Stimulated activated CD4-positive, alpha-beta T cell treated with anti-CD3 and anti-CD28 coated beads, Interleukin-15, amount 100 ng/mL, for 48 hours (primary cell): ENCODE measurements at regions not wholly inside any gene's neighbourhood (a gene's known extent, or its start where the extent isn't known, plus 50 kb on each side); places are given as distances from the start of the nearest gene placed in this dataset.
"Not testable (repeated sequence)": the region's sequence is repeated elsewhere in the genome, so short reads cannot be mapped to it uniquely, and the experiment has no call there.

Experiments used
- DNase-seq, 2 donors: peaks; one replicate each; pipeline ENCODE4 v3.0.0-alpha.2; 2020; ENCODE audit warnings: low read depth in 2 of 2

DNA sequence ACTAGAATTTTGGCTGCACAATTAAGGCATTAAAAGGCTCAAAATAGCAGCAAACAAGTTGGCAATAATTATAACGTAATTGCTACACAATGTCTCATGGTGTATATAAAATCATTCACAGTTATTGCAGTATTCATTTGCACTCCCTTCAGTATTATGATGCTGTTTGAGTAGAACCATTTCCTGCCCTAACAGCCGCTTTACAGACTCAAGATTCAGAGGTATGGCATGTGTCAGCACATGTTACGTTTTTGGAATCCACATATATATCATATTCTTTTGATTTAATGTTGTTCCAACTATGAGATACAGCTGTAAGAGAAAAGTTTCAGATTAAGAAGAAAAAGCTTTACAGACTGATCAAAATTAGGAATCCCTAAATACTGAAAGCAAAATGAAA, 56.3 kb upstream of the NCKAP5 start:
- DNase-seq: no peak

DNA sequence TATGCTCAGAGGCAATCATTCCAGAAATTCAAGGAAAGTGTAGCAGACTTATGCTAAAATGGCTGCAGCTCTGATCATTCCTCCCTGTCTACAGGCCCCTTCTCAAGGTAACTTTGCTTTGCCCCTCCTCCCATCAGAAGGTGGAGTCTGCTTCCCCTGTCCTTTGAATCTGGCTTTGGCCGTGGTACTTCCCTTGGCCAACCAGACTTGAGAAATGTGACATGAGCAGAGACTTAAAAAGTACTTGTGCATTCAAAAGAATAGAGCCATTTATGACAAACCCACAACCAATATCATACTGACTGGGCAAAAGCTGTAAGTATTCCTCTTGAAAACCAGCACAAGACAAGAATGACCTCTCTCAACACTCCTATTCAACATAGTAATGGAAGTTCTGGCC, 59.5 kb upstream of the NCKAP5 start:
- DNase-seq: no peak

DNA sequence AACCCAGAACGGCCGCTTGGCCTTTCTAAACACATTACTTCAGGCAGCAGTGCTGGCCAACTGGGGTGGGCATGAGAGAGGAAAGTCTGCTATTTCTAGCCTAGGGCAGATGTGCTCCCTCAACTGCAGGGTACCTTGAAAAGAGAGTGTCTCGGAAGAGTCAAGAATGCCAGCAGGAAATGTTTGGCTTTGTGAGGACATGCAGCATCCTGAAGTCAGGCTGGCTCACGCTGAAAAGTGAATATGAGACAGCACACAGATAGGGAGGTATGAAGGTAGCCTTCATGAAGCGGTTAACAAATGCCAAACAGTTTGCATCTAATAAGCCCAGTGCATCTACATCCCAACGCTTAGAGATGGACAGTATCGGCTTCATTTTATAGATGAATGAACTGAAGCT, 65.0 kb upstream of the NCKAP5 start:
- no peak for DNase-seq

DNA sequence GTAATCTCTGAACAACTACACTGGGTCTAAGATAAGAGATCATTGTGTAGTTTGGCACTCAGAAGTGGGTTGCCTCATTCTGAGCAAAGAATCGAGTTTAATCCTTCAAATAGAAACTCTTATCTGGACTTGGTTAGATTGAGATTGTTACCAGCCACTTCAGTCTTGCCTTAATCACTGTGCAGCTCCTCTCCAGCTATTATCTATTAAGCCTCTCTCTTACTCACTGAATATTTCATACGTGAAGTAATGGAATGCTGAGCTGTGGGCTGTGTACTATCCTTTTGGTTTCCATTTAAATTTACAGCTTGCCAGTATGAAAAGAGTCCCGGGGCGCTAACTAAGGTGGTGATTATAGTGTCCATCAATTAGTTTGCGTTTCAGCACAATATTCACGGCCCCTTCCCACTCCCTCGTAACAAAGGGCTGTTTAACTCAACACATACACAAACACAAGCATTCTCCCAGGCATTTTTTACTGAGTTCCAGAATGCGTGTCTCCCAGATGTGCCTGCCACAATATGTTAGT, 65.7 kb upstream of the NCKAP5 start:
- DNase-seq: no peak

DNA sequence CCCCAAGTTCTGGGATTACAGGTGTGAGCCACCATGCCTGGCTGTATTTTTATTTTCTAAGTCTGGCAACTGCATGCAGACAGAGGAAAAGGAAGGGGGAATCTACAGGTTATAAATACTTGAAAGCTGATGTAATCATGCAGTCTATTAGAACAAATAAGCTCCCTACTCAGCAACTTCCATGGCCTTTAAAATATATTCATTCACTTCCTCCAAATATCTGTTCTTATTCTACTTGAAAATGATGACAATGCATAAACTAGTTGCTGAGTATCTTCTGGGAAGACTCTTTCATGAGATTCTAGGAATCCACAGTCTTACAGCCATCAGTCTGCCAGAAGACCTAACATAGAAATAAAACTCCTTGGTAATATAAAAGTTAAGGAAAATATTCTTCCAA, 66.9 kb upstream of the NCKAP5 start:
- no peak for DNase-seq

DNA sequence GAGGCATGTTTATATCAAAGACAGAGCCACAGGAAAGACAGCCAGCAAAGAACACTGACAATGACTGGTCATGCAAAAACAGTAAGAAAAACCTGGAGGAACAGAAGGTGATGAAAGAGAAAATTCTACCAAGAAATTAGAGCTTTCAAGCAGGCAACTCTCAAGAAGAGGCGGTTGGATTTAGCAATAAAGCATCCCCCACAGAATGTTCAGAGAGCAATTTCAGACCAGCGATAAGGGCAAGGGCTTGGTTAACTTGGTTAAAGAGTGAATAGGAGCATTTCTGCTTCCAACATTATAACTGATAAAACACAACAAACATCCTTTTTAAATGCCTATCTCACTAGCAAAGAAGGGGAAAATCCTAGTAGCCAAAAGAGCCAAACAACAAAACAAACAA, 68.0 kb upstream of the NCKAP5 start:
- DNase-seq: no peak

DNA sequence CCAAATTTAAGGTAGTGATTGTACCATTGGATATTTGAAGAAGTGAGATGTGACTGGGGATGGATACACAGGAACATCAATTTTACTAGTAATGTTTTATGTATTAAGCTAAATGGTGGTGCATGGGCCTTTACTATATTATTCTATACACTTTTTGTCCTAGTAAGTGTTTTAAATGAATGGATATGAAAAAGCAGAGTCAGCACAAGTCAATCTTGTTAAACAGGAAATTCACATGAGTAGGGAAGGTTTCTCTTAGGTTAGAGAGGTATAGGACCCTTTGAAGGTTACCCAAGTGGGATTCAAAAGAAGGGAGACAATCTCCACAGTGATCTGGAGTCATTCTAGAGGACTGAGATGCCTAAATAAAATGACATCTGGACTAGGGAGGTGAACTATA, 71.8 kb upstream of the NCKAP5 start:
- no peak for DNase-seq

DNA sequence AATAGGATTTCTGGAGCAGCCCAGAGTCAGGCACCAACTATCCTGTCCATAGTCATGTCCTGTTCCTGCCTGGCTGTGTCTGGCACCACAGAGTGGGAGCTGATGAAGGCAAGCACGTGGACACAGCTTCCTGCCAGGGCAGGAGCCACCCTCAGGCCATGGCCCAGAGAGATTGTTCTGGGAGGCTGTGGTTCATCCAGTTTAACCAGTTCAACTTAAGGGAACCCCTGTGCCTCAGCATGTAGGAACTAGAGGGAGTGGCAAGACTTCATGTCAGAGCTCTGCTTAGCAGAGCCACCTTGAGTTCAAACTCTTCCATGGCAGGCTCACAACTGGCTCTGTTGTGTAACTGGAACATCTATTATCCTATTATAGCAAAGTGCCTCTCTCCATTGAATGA, 73.2 kb upstream of the NCKAP5 start:
- DNase-seq: no peak

DNA sequence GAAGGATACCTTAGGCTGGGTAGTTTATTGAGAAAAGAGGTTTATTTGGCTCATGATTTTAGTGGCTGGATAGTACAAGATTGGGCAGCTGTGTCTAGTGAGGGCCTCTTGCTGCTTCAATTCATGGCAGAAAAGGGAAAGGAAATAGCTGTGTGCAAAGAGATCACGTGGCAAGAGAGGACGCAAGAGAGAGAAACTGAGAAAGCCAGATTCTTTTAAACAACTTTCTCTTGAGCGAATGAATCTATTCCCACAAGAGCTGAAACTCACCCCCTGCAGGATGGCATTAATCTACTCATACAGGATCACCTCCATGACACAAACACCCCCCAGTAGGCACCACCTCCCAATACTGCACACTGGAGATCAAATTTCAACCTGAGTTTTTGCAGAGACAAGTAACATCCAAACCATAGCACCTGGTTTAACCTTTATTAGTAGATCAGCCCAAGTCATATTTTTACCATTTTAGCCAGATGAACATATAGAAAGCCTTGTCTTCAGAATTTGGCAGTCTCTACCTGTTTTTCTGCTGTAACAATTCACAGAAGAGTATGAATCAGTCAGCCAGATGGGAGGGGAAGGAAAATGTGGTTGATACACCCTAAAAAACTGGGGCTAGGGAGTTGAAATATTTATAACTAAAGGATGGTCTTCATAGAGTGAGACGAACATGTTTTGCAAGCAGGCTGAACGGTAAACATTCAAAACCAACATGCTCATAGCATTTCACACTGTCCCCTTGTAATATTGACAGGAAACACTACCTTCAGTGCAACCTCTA, 73.9 kb upstream of the NCKAP5 start:
- DNase-seq: no peak

DNA sequence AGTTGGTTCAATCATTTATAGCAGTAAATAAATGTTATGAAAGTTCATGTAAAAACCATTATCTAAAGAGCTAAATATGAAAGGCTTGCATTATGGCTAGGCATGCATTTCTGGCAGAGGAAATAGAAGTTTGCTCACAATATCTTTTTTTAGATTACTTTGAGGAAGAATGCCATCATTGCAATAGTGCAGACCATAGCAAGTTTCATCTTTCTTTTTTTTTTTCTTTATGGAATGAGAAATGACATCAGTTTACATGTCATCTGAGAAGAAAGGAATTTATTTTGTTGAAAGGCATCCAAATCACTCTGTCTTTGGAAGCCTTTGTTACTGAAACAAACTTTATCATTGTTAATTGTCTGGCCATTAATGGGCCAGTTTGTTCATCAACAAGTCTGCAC, 74.5 kb upstream of the NCKAP5 start:
- no peak for DNase-seq

DNA sequence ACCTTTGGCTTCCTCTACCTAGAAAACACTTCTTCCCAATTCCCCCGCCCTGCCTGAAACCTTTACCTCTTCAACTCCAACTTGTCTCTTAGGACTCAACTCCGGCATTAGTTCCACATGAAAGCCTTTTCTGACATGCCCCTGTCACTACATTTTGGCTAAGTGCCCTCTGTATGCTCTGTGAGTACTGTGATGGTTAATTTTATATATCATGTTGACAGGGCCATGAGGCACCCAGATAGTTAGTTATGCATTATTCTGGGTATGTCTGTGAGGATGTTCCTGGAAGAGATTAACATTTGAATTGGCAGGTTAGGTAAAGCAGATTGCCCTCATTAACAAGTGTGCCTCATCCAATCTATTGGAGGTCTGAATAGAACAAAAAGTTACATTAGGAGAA, 75.6 kb upstream of the NCKAP5 start:
- DNase-seq: no peak

DNA sequence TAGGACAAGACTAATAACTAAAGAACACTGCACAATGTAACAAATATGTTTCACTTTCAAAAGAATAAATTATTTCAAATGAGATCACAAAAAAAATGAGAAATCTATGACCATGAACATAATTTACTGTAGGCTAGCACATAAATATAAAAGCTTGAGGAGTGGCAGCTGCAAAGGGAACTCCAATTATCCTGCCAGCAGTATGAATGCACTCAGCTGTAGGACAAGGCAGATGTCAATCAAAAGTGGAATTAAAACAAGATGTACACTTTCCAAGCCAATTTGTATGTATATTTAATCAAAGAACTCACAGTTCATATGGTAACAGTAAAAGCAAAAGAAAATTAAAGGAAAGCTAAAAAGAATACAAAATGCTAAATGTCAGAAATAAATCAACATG, 76.6 kb upstream of the NCKAP5 start:
- no peak for DNase-seq

DNA sequence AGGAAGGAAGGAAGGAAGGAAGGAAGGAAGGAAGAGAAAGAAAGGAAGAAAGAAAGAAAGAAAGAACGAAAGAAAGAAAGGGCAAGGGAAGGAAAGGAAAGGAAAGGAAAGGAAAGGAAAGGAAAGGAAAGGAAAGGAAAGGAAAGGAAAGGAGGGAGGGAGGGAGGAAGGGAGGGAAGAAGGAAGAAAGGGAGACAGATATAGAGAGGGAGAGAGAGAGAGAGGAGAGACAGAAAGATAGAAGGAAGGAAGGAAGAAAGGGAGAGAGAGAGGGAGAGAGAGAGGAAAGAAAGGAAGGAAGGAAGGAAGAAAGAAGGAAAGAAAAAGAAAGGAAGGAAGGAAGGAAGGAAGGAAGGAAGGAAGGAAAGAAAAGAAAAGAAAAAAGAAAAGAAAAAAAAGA, 79.1 kb upstream of the NCKAP5 start:
- not testable (repeated sequence) for DNase-seq

DNA sequence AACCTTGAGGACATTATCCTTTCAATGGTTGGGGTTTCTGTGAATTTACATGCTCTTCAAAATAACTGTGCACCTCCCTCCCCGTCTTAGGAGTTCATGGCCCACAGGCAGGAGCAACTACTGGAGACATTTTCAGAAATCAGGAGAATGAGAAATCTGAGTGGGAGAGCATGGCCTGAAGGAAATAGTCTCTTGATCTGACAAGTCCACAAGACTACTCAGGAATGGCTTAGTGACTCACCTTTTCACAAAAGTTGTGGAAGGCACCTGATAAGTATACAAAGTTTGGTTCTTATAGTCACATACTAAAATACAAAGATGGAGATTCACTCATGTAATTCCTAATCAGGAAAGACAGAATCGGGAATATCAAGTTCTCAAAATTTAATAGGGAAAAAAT, 83.6 kb upstream of the NCKAP5 start:
- DNase-seq: no peak

DNA sequence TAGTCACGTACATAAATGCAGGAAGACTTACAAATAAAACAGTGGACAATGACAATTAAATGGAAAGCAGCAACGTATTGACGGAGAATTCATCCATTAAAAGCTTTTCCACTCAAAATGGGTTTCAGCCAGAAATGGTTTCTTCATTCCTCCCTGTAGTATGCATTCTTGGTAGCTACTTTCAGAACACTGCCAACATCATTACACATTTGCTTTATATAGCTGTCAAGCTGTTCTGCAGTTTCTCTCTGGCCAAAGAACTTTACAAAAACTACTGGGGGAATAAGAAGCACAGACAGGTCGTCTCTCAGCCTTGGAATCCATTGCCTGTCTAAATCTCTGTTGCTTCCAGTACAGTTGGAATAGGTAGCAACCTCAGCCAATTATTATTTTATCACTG, 84.1 kb upstream of the NCKAP5 start:
- DNase-seq: no peak

DNA sequence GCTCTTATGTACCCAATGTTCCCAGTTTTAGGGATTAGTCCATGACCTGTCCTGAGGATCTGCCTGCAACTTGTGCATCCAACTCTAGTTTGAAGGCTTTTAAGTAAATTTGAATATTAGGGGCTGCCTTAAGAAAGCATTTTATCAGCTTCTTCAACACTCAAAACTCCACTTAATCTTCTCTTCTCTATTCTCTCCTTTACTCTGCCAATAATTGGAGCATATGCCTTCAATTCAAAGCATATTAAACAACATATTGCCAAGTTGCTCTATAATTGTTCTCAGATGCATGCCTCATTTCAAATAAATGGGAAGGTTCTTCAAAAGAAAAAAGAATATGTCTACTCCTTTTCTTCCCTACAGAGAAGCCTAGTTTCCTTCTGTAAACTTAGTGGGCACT, 84.8 kb upstream of the NCKAP5 start:
- no peak for DNase-seq

DNA sequence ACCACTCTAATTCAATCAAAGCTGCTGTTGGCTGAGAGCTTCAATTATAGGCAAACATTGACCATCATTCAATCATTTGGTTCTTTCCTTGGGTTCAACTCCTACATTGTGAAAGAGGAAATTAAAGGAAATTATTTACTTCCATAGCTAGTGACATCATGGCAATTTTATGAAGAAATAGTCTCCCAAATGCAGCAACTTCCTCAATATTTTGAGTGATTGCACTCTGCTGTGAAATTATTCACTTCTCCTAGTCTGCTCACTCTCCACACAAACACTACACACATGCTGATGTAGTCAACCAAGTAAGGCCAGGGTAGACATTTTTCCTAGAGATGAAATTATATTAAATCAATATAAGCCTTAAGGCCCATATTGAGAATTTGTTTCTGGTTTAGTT, 86.7 kb upstream of the NCKAP5 start:
- no peak for DNase-seq

DNA sequence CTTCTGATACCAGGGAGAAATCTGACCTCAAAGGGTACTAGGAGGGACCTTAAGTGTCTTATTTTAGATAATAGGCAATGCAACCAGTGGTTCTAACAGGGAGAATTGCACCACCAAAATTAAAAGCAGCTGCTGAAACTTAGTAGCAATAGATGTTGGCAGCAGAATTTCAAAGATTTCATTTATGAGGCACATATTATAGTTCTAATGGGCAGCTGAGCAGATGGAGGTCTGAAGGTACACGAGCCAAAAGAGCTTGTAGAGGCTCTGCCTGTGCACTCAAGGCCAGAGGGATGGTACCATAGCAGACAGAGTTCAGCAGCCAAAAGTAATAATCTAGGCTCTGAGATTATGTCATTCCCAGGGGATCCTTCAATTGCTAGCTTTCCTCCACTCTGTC, 87.3 kb upstream of the NCKAP5 start:
- DNase-seq: no peak

DNA sequence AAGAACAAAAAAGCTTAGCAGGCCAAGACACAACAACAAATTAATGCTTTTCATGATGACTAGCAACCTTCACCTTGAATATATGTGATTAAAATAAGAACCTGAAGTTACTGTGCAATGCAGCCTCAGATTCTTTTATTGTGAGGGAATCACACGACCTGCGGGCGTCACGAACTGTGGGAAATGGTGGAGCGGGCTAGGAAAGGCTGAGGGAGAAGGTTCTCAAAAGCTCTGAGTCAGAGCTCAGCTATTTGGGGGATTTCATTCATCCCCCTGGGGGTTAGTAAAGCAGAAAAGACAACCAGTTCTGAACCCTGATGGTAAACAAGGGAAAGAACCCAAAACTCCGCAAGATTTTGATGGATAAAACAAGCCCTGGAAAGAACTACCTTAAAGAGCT, 89.3 kb upstream of the NCKAP5 start:
- no peak for DNase-seq

DNA sequence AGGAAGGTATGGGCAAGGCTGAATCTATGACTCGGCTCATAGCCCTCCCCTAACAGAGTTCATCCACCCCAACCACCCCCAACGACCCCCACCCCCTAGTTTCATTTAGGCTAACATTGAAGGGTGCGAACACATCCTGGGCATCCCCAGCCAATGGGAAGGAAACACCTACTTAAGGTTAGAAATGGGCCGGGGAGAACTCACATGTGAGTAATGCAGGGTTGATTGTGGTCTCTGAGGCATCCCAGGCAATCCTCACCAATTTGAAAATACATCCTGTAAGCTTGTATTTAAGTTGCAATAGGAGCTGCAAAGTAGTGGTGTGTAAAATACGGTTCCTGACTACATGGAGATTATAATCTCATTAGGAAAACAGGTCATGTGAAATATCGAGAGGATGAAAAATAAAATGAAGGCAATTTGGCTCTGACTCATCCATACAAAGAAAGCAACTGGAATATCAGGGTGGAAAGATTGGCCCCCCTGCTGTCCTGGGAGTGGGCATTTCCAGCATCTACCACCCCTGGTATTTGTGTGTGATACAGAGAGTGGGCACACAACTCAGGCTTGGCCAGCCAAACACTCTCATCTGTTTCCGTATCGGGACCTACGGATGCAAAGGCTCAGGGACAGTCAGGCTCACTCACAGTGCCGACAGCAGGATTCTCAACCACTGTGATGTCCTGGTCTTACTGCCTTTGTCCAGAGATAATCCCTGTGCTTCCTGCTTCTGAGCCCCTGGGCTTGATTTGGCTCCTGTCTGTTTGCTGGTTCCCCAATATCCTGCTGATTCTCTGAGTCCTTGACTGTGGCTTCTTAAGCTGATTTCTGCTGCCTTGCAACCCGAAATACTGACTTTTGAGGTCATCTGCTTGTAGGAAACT, 90.0 kb upstream of the NCKAP5 start:
- DNase-seq: no peak

DNA sequence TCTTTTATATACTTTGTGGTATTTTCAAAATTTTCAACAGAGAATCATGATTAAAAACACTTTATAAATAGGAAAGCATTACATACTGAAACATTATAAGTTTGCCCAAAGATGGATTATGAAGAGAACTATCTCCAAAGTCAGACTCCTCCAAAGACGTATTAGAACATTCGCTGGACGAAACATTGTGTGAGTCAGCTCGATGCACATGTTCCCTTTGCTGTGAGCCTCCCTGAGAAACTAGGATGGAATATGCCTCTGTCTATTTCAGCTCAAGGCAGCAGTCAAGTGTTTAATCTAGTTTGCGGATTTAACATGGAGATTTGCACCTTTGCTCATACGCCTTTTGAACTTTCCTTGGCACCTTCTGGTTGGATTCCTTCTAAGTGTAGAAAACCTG, 92.2 kb upstream of the NCKAP5 start:
- DNase-seq: no peak

DNA sequence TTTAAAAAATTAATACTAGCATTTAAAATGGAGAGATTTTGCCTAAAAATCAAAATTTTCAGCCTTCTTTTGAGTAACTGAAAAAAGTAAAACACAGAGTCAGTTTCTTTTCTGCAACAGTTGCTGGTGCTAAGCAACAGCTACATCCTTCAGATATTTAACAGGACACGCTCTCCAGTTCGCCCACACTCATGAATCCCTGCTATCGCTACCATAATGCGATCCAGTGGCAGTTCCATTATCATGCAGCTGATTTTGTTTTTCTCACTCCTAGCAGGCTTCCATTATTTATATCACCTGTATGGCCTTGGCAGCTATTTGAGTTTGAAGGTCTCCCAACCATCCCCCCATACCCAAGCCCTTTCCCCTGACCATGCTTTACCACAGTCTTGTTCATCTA, 93.1 kb upstream of the NCKAP5 start:
- DNase-seq: no peak

DNA sequence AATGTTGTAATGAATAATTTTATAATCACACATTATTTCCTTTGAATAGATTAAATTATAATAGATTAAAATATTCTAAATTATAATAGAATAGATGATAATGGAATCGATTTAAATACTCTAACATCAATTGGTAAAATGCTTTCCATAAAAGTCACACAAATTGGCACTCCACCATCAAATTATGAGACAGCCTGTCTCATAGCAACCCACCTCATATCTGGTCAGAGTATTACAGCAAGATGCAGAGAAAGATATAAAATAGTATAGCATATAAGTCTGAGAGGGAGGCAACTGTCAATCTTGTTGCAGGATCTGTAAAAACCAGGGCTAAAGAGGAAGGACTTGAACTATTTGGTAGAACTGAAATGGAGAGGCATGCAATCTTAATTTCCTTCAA, 98.4 kb upstream of the NCKAP5 start:
- DNase-seq: no peak
